Uterus (tissue), 2 donors: ENCODE measurements at regions not wholly inside any gene's neighbourhood (a gene's known extent, or its start where the extent isn't known, plus 50 kb on each side); places are given as distances from the start of the nearest gene placed in this dataset.

Source experiments
- CTCF ChIP-seq, 4 experiments: fragments of 200-600 bp in 2 of 4; fragments of 450-650 bp in 2 of 4; sonication (generic) in 2 of 4; IDR thresholded peaks; one replicate each; pipeline ENCODE4 v1.5.1; 2016 to 2019; ENCODE audit warnings: antibody characterized with exemption in 4 of 4, mild to moderate bottlenecking in 2 of 4, moderate library complexity in 1 of 4
- POLR2A ChIP-seq, 2 donors: fragments of 450-650 bp; IDR thresholded peaks; one replicate each; pipeline ENCODE4 v1.6.1; 2016; ENCODE audit warnings: antibody characterized with exemption in 2 of 2, mild to moderate bottlenecking in 1 of 2, moderate library complexity in 1 of 2

GRCh38 chr22:47566491-47566890, 804.0 kb downstream of the TBC1D22A start:
- TF ChIP-seq CTCF (IDR thresholded peaks at IDR 0.05): no peak
- TF ChIP-seq POLR2A (IDR thresholded peaks at IDR 0.05): no peak
